HG03521 (cell line): ENCODE measurements at regions not wholly inside any gene's neighbourhood (a gene's known extent, or its start where the extent isn't known, plus 50 kb on each side); places are given as distances from the start of the nearest gene placed in this dataset.
"Not testable (repeated sequence)": the region's sequence is repeated elsewhere in the genome, so short reads cannot be mapped to it uniquely, and the experiment has no call there.

Experiments
- ATAC-seq: cut with Tn5 transposase; IDR thresholded peaks from one replicate; pipeline ENCODE4 v1.9.1; 2021; ENCODE audit warnings: mild to moderate bottlenecking, moderate library complexity; ENCODE audit not compliant: unreplicated experiment

- no peak for ATAC-seq
Observed at GRCh38 chrX:114028907-114029662, 554.8 kb upstream of the HTR2C start.

GRCh38 chrX:114017086-114017485, 566.8 kb upstream of the HTR2C start:
- ATAC-seq: no peak

GRCh38 chrX:114015966-114016365, 567.9 kb upstream of the HTR2C start:
- ATAC-seq: no peak

GRCh38 chrX:114006664-114007063, 577.2 kb upstream of the HTR2C start:
- no peak for ATAC-seq

GRCh38 chrX:113996781-113997180, 587.1 kb upstream of the HTR2C start:
- no peak for ATAC-seq

GRCh38 chrX:113991720-113992119, 592.2 kb upstream of the HTR2C start:
- ATAC-seq: not testable (repeated sequence)

GRCh38 chrX:113990669-113991068, 593.2 kb upstream of the HTR2C start:
- ATAC-seq: not testable (repeated sequence)

GRCh38 chrX:113988315-113988935, 595.5 kb upstream of the HTR2C start:
- not testable (repeated sequence) for ATAC-seq

- no peak for ATAC-seq
Observed at GRCh38 chrX:113986427-113986826, 597.5 kb upstream of the HTR2C start.

GRCh38 chrX:113982766-113983165, 601.1 kb upstream of the HTR2C start:
- ATAC-seq: no peak

GRCh38 chrX:113980953-113981352, 602.9 kb upstream of the HTR2C start:
- ATAC-seq: no peak

- no peak for ATAC-seq
Observed at GRCh38 chrX:113977887-113978286, 606.0 kb upstream of the HTR2C start.

- no peak for ATAC-seq
Observed at GRCh38 chrX:113975441-113975840, 608.4 kb upstream of the HTR2C start.

GRCh38 chrX:113974881-113975280, 609.0 kb upstream of the HTR2C start:
- no peak for ATAC-seq

GRCh38 chrX:113973706-113974105, 610.2 kb upstream of the HTR2C start:
- no peak for ATAC-seq

GRCh38 chrX:113966791-113967190, 617.1 kb upstream of the HTR2C start:
- ATAC-seq: no peak

- no peak for ATAC-seq
Observed at GRCh38 chrX:113962343-113962742, 621.5 kb upstream of the HTR2C start.

- no peak for ATAC-seq
Observed at GRCh38 chrX:113959912-113960626, 623.8 kb upstream of the HTR2C start.

- ATAC-seq: no peak
Observed at GRCh38 chrX:113956936-113957335, 627.0 kb upstream of the HTR2C start.

- no peak for ATAC-seq
Observed at GRCh38 chrX:113954297-113954696, 629.6 kb upstream of the HTR2C start.

GRCh38 chrX:113950081-113950678, 633.7 kb upstream of the HTR2C start:
- no peak for ATAC-seq

- ATAC-seq: no peak
Observed at GRCh38 chrX:113947548-113947947, 636.3 kb upstream of the HTR2C start.
